Endothelial cell of umbilical vein (primary cell): ENCODE measurements at regions not wholly inside any gene's neighbourhood (a gene's known extent, or its start where the extent isn't known, plus 50 kb on each side); places are given as distances from the start of the nearest gene placed in this dataset.

Experiments used
- BruUV-seq: library from RNA; stranded (reverse); fragments of 400-500 nt; replicated peaks from 2 replicates; lab custom pipeline; 2021; lab: Mats Ljungman, UMichigan
- CTCF ChIA-PET: fragments of 300-600, 350-600 bp; sonication (Branson Sonifier 250); formaldehyde crosslinking; loops from one replicate; lab custom pipeline; 2021; ENCODE audit warnings: antibody characterized with exemption, inconsistent platforms; lab: Charles Lee
- POLR2A ChIA-PET: fragments of 300-600, 350-600 bp; sonication (Branson Sonifier 250); formaldehyde crosslinking; loops from one replicate; lab custom pipeline; 2021; ENCODE audit warnings: antibody characterized with exemption, inconsistent platforms; lab: Charles Lee
- DNase-seq: peaks from one replicate; pipeline ENCODE4 v3.0.0-alpha.2; 2011; ENCODE audit warnings: low read depth, low spot score
- FAIRE-seq: peaks from 2 replicates; lab custom pipeline; 2011; peaks lifted over from hg19 to GRCh38; lab: Jason Lieb, UNC
- H2AFZ ChIP-seq: 2 replicates; pipeline ENCODE4 v1.6.0; 2012; ENCODE audit warnings: low read depth, low read length, control low read depth, inconsistent platforms
- H3K27ac ChIP-seq: 2 replicates; pipeline ENCODE4 v1.5.1; 2011; ENCODE audit warnings: low read depth, mild to moderate bottlenecking, control low read depth, low read length, moderate library complexity; ENCODE audit not compliant: insufficient read depth
- H3K27me3 ChIP-seq, 2 experiments: 2 replicates each; pipeline versions ENCODE4 v1.6.0 to v1.6.1; 2011; ENCODE audit warnings: low read length in 2 of 2, mixed read lengths in 1 of 2; ENCODE audit not compliant: control insufficient read depth in 2 of 2, insufficient read depth in 2 of 2
- H3K36me3 ChIP-seq, 2 experiments: 2 replicates in 1 of 2; 3 replicates in 1 of 2; pipeline ENCODE4 v1.5.1; 2011; ENCODE audit warnings: low read length in 2 of 2, mild to moderate bottlenecking in 1 of 2, moderate library complexity in 1 of 2; ENCODE audit not compliant: control insufficient read depth in 2 of 2, insufficient read depth in 2 of 2; ENCODE audit errors: extremely low read depth in 1 of 2
- H3K4me1 ChIP-seq: 3 replicates; pipeline ENCODE4 v1.5.1; 2011; ENCODE audit warnings: mild to moderate bottlenecking, low read length; ENCODE audit not compliant: control insufficient read depth, insufficient read depth; ENCODE audit errors: extremely low read depth
- H3K4me2 ChIP-seq: 2 replicates; pipeline ENCODE4 v1.6.1; 2011; ENCODE audit warnings: low read length, control low read depth, mixed read lengths; ENCODE audit not compliant: insufficient read depth
- H3K4me3 ChIP-seq, 3 experiments: fragments of 200-600 bp in 1 of 3; sonication (generic), shearing (Covaris generic) in 1 of 3; replicated peaks in 1 of 3; 2 replicates each; pipeline ENCODE4 v1.5.1; 2011 to 2016; ENCODE audit warnings: control low read depth in 3 of 3, low read length in 3 of 3, mild to moderate bottlenecking in 2 of 3, inconsistent platforms in 1 of 3, low read depth in 1 of 3, moderate library complexity in 1 of 3; ENCODE audit not compliant: insufficient read depth in 1 of 3
- H3K79me2 ChIP-seq: 2 replicates; pipeline ENCODE4 v1.6.0; 2012; ENCODE audit warnings: low read length, inconsistent platforms; ENCODE audit not compliant: control insufficient read depth, insufficient read depth
- H3K9ac ChIP-seq: replicated peaks from 2 replicates; pipeline ENCODE3; 2011; ENCODE audit warnings: low read length, control low read depth; ENCODE audit not compliant: insufficient read depth; ENCODE audit errors: extremely low read depth
- H3K9me1 ChIP-seq: replicated peaks from 3 replicates; pipeline ENCODE4 v1.6.0; 2011; ENCODE audit warnings: mild to moderate bottlenecking, low read length; ENCODE audit not compliant: control insufficient read depth, insufficient read depth; ENCODE audit errors: extremely low read depth
- H3K9me3 ChIP-seq: replicated peaks from 2 replicates; pipeline ENCODE4 v1.5.1; 2012; ENCODE audit warnings: low read length, inconsistent platforms; ENCODE audit not compliant: control insufficient read depth, insufficient read depth
- H4K20me1 ChIP-seq: replicated peaks from 2 replicates; pipeline ENCODE3; 2011; ENCODE audit warnings: mild to moderate bottlenecking, low read length; ENCODE audit not compliant: control insufficient read depth, insufficient read depth; ENCODE audit errors: extremely low read depth
- CTCF ChIP-seq, 2 donors: IDR thresholded peaks; 1 replicate in 1 of 2; 2 replicates in 1 of 2; pipeline ENCODE4 v1.5.1; 2011; ENCODE audit warnings: low read length in 2 of 2, mild to moderate bottlenecking in 2 of 2, moderate library complexity in 2 of 2, control low read depth in 1 of 2, inconsistent platforms in 1 of 2, low read depth in 1 of 2; ENCODE audit not compliant: insufficient read depth in 1 of 2; ENCODE audit errors: extremely low read depth in 1 of 2
- EZH2 ChIP-seq: IDR thresholded peaks from 2 replicates; pipeline ENCODE4 v1.6.1; 2012; ENCODE audit warnings: borderline replicate concordance, low read depth, mild to moderate bottlenecking, moderate library complexity, low read length, inconsistent platforms; ENCODE audit not compliant: severe bottlenecking
- FOS ChIP-seq: IDR thresholded peaks from 2 replicates; pipeline ENCODE4 v1.6.1; 2011; ENCODE audit warnings: mild to moderate bottlenecking, low read length, moderate library complexity, borderline replicate concordance; ENCODE audit not compliant: insufficient read depth
- GATA2 ChIP-seq: IDR thresholded peaks from 2 replicates; pipeline ENCODE4 v1.7.0; 2011; ENCODE audit warnings: low read depth, mild to moderate bottlenecking, moderate library complexity, mixed read lengths, low read length; ENCODE audit not compliant: insufficient read length, insufficient read depth
- JUN ChIP-seq: IDR thresholded peaks from 2 replicates; pipeline ENCODE4 v1.6.1; 2011; ENCODE audit warnings: borderline replicate concordance, low read depth; ENCODE audit not compliant: insufficient read length, insufficient read depth
- MAX ChIP-seq: IDR thresholded peaks from 2 replicates; pipeline ENCODE4 v1.6.1; 2011; ENCODE audit not compliant: insufficient read depth, insufficient read length
- MYC ChIP-seq: IDR thresholded peaks from one replicate; pipeline ENCODE4 v1.6.1; 2011; ENCODE audit warnings: mild to moderate bottlenecking, low read depth, low read length
- POLR2A ChIP-seq: IDR thresholded peaks from 2 replicates; pipeline ENCODE4 v1.6.1; 2012; ENCODE audit warnings: low read depth, mild to moderate bottlenecking, control low read depth, low read length
- POLR2AphosphoS5 ChIP-seq: IDR thresholded peaks from 2 replicates; pipeline ENCODE4 v1.6.1; 2012; ENCODE audit warnings: low read depth, mild to moderate bottlenecking, control low read depth, low read length, moderate library complexity; ENCODE audit not compliant: insufficient read depth
- dilution Hi-C: fragments of 300-500 bp; cut with MboI; formaldehyde crosslinking; loops from one replicate; pipeline ENCODE4 v1.15.0; 2019; ENCODE audit warnings: low sequenced_read_pairs; ENCODE audit not compliant: extremely low pct_ligation_motif_present
- intact Hi-C: fragments of 100-400 bp; cut with micrococcal nuclease; formaldehyde crosslinking; loops from one replicate; pipeline ENCODE4 v1.10.0; 2022

GRCh38 chr14:40838601-40839000 lies 768.1 kb upstream of the LRFN5 start:
- TF ChIP-seq POLR2AphosphoS5 (no peak), GATA2 (no peak), MYC (no peak), CTCF (IDR thresholded peaks at IDR 0.05; ENCODE audit: extremely low read depth in 1 of 2, insufficient read depth in 1 of 2, low read depth in 1 of 2, low read length in 2 of 2) (no peak), EZH2 (no peak), JUN (no peak), POLR2A (no peak), MAX (no peak), FOS (no peak)
- dilution Hi-C loops (no loop called here), intact Hi-C loops (no loop called here)
- Histone ChIP-seq H3K79me2 (no peaks in the 10 kb centered on the region), H3K27ac (no peak overlapping the region), H4K20me1 (no peaks in the 10 kb centered on the region), H3K9me3 (no peaks in the 10 kb centered on the region), H3K4me2 (no peak overlapping the region), H3K9me1 (no peaks in the 10 kb centered on the region), H3K4me1 (no peaks in the 10 kb centered on the region), H3K4me3 (no peak overlapping the region), H3K9ac (no peak overlapping the region), H3K36me3 (no peaks in the 10 kb centered on the region), H3K27me3 (no peaks in the 10 kb centered on the region), H2AFZ (no peak overlapping the region)
- ChIA-PET POLR2A (no interaction called here), CTCF (no interaction called here)
- DNase-seq (no peak), FAIRE-seq (no peak)
- BruUV-seq: no TSS peak
